Stromal cell of bone marrow (primary cell): ENCODE measurements at regions not wholly inside any gene's neighbourhood (a gene's known extent, or its start where the extent isn't known, plus 50 kb on each side); places are given as distances from the start of the nearest gene placed in this dataset.
"Not testable (repeated sequence)": the region's sequence is repeated elsewhere in the genome, so short reads cannot be mapped to it uniquely, and the experiment has no call there.

ENCODE experiments used
- DNase-seq: peaks from one replicate; pipeline ENCODE4 v3.0.0-alpha.2; 2012; ENCODE audit warnings: low read depth

DNA sequence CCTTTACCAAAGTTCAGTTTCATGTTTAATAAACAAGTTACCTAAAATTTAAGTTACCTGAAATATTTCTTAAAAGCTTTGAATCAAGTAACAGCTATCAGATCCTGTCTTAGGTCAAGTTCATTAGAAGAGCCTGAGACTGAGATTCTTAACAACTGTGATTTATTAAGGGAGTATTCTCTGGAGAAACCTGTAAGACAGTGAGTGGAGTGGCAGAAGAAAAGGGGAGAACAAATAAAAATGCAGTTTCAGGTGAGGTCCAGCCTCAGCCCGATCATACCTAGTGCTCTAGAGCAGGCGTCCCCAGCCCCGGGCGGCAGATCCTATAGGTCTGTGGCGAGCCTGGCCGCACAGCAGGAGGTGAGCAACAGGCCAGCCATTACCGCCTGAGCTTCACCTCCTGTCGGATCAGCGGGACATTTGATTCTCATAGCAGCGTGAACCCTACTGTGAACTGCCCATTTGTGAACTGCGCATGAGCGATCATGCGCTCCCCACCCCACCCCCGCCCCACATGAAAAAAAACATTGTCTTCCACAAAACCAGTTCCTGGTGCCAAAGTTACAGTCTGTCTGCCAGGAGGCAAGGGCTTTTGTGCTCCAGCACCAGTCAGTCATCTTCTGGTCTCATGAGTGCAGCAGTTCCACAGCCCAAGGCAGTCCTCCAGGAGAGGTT, 59.2 kb upstream of the ADGRB3 start:
- DNase-seq, result no peak

- DNase-seq, result no peak
These were observed 62.1 kb upstream of the ADGRB3 start for GRCh38 chr6:68572975-68573374.

GRCh38 chr6:68572525-68572924, 62.6 kb upstream of the ADGRB3 start:
- DNase-seq, result no peak

DNA sequence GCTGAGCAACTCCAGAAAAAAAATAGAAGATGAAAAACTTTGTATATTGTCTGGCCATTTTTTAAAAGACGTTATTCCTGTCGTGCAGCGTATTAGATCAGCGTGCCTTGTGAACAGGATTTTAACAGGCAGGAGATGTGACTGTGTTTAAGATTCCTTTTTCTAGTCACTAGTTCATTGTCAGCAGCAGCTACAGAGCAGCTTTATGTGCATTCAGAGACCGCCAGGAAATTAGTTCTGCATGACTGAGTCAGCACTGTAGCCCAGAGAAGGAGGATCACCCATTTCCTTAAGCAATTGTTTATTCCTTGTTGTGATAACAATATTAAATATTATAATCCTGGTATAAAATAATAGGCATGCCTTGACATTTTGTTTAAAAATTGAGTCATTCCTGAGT, 75.4 kb upstream of the ADGRB3 start:
- no peak for DNase-seq

DNA sequence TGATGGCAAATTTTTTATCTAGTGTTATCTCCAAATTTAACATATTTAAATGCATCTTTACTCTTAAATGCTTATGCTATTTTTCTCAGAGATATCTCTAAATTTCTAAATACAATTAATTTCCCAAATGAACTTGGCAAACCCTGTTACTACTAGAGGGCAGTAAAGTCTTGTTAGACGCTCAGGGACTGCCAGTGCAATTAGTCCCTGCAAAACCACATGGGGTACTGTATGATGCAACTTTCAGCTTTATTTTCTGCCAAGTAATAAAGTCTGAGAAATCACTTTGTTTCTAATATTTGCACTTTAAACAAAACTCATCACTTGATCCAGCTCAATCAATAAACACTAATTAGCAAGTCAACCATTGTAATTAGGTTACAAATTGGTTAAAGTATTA, 76.0 kb upstream of the ADGRB3 start:
- no peak for DNase-seq

DNA sequence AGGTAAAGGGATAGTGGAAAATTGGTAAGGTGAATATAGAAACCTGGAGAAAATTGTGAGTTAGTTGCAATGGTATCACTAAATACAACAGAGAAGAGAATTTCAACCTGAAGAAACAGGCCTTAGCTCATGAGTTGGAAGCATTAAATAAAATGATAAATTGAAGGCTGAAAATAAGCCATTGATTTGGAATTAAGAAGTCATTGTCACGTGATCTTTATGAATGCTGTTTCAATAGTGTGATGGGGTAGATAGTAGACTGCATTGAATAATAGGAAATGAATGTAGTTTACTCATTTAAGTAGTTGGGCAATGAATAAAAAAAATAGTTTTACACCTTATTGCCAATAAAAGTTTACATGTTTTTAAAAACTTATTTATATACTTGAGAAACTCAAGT, 88.5 kb upstream of the ADGRB3 start:
- no peak for DNase-seq

GRCh38 chr6:68544450-68544849, 90.6 kb upstream of the ADGRB3 start:
- no peak for DNase-seq

DNA sequence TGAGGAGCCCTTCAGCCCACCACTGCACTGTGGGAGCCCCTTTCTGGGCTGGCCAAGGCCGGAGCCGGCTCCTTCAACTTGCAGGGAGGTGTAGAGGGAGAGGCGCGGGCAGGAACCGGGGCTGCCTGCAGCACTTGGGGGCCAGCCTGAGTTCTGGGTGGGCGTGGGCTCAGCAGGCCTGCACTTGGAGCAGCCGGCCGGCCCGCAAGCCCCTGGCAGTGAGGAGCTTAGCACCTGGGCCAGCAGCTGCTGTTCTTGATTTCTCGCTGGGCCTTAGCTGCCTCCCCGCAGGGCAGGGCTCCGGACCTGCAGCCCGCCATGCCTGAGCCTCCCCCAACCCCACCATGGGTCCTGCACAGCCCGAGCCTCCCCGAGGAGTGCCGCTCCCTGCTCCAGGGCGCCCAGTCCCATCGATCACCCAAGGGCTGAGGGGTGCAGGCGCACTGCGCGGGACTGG, 101.7 kb upstream of the ADGRB3 start:
- DNase-seq, result no peak

- DNase-seq, result no peak
These were observed 107.4 kb upstream of the ADGRB3 start for GRCh38 chr6:68527691-68528090.

GRCh38 chr6:68506911-68507310, 128.2 kb upstream of the ADGRB3 start:
- DNase-seq, result no peak

DNA sequence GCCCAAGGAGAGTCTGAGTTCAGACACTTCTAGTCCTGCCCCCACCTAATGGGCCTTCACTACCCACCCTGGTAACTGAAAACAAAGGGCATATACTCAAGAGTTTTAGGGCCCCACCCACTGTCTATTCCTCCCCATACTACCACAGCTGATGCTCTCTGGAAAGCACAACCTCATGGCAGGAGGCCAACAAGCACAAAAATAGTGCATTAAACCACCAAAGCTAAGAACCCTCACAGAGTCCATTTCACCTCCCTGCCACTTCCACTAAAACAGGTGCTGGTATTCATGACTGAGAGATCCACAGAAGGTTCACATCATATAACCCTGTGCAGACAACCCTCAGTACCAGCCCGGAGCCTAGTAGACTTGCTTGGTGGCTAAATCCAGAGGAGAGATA, 132.1 kb upstream of the ADGRB3 start:
- no peak for DNase-seq

DNA sequence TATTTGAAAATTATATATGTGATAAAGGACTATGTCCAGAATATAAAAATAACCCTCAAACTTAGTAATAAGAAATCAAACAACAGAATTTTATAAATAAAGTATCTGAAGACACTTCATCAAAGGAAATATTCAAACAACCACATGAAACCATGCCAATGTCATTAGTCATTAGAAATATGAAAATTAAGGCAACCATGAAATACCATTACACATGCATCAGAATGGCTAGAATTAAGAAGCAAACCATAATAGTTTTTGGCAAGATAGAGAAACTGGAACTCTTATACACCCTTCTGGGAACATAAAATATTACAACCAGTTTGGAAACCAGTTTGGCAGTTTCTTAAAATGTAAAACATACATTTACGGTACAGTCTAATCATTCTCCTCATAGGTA, 137.2 kb upstream of the ADGRB3 start:
- no peak for DNase-seq

DNA sequence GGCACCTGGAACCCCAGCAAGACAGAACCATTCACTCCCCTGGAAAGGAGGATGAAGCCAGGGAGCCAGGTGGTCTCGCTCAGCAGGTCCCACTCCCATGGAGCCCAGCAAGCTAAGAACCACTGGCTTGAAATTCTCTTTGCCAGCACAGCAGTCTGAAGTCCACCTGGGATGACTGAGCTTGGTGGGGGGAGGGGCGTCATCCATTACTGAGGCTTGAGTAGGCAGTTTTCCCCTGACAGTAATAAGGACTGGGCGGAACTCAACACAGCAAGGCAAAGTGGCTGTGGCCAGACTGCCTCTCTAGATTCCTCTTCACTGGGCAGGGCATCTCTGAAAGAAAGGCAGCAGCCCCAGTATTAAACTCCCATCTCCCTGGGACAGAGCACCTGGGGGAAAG, 140.2 kb upstream of the ADGRB3 start:
- not testable (repeated sequence) for DNase-seq

DNA sequence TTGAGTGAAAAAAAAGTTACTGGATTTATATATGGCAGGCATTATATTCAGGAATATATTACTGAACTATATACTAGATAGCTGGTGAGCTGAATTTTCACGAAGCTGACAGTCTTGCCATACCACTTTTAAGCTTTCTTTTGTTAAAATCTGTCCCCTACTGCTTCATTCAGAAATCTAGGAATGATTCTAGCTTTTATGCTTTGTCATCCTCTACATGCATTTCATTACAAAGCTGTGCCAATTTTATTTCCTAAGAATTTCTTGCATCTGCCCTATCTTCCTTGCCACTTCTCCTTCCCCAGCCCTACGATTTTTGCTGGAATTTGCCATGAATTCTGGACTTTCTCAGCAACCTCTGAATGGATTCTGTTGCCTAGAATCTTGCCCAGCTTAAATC, 158.5 kb upstream of the ADGRB3 start:
- no peak for DNase-seq

GRCh38 chr6:68473433-68474210, 161.5 kb upstream of the ADGRB3 start:
- DNase-seq, result no peak

- no peak for DNase-seq
These were observed 166.7 kb upstream of the ADGRB3 start for GRCh38 chr6:68468244-68468884.

- DNase-seq, result no peak
These were observed 176.6 kb upstream of the ADGRB3 start for GRCh38 chr6:68458447-68458846.

DNA sequence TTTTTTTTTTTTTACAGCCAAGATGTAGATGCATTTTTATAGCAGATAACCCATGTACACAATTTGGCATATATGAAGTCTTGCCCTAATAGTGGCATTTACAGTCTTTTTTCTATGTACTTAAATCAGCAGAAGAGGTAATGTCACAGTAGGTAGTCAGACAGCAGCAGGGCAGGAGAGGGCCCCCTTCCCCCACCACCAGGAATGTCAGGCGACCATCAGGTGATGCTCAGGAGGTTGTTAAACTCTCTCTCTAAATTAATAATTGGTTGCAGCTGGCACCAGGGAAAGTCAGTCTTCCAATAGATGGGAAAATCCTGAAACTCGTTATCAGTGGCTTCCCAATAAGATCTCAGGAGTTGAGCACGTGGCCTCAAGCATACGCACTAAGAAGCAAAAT, 188.0 kb upstream of the ADGRB3 start:
- DNase-seq, result no peak

- DNase-seq, result no peak
These were observed 189.2 kb upstream of the ADGRB3 start for GRCh38 chr6:68445926-68446325.

GRCh38 chr6:68443704-68444103, 191.4 kb upstream of the ADGRB3 start:
- DNase-seq, result no peak

GRCh38 chr6:68427630-68428029, 207.5 kb upstream of the ADGRB3 start:
- DNase-seq, result no peak

DNA sequence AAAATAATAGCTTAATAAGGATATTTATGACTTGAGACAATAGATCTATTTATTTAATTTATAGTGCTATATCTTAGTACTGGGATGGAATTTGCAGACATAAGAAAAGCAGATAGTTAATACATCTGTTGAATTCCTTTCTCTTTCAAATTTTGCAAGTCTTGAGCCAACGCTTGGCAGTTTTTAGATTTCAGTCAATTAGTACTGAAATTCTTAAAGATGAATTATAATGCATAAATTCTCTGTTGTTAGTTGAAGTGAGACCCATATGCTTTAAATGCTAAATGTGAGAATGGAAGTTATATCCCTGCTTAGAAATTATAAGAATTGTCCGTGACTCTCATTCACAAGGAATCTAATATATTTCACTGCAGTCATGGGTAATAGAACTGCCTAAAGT, 225.1 kb upstream of the ADGRB3 start:
- DNase-seq, result no peak

DNA sequence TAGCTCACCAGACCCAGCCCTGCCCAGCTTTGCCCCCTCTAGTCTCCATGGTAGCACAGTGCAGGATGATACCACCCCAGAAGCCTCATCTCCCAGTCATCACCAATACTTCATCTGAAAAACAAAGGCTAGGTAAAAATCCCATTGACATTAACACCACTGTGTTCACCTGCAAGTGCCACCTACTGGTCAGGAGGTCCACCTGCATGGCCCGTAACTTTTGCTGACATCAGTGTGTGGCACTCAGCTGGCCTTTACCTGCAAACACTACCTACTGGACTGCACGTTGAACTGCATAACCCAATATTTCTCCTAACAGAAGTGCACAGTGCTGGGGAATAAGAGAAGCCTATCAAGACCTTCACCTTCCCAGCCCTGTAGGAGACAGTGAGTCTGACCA, 234.7 kb upstream of the ADGRB3 start:
- DNase-seq, result no peak
